CD14-positive monocyte (primary cell): ENCODE measurements at regions not wholly inside any gene's neighbourhood (a gene's known extent, or its start where the extent isn't known, plus 50 kb on each side); places are given as distances from the start of the nearest gene placed in this dataset.

Experiments
- DNase-seq, 3 donors: peaks; one replicate each; pipeline ENCODE4 v3.0.0-alpha.2; 2011 to 2022
- H2AFZ ChIP-seq: 2 replicates; pipeline ENCODE4 v1.6.0; 2012; ENCODE audit warnings: mild to moderate bottlenecking, low read depth, low read length, inconsistent platforms; ENCODE audit not compliant: insufficient read depth, poor library complexity, severe bottlenecking
- H3K27ac ChIP-seq, 2 donors: 1 replicate in 1 of 2; 2 replicates in 1 of 2; pipeline ENCODE4 v1.5.1; 2012 to 2013; ENCODE audit warnings: low read length in 2 of 2, control low read depth in 1 of 2, inconsistent platforms in 1 of 2, low read depth in 1 of 2, mild to moderate bottlenecking in 1 of 2
- H3K27me3 ChIP-seq, 2 donors: one replicate each; pipeline versions ENCODE4 v1.6.0 to v1.6.1; 2011 to 2013; ENCODE audit warnings: low read length in 2 of 2; ENCODE audit not compliant: control insufficient read depth in 2 of 2, insufficient read depth in 2 of 2
- H3K36me3 ChIP-seq, 2 donors: replicated peaks in 1 of 2; 1 replicate in 1 of 2; 2 replicates in 1 of 2; pipeline versions ENCODE4 v1.5.1 to v1.6.1; 2012 to 2013; ENCODE audit warnings: low read length in 2 of 2, control low read depth in 1 of 2, inconsistent platforms in 1 of 2, mild to moderate bottlenecking in 1 of 2; ENCODE audit not compliant: insufficient read depth in 2 of 2, control insufficient read depth in 1 of 2
- H3K4me1 ChIP-seq, 2 donors: 1 replicate in 1 of 2; 2 replicates in 1 of 2; pipeline versions ENCODE4 v1.5.1 to v1.6.1; 2012 to 2013; ENCODE audit warnings: low read length in 2 of 2, control low read depth in 1 of 2, inconsistent platforms in 1 of 2, mild to moderate bottlenecking in 1 of 2, moderate library complexity in 1 of 2; ENCODE audit not compliant: insufficient read depth in 2 of 2, control insufficient read depth in 1 of 2
- H3K4me2 ChIP-seq: replicated peaks from 2 replicates; pipeline ENCODE3; 2012; ENCODE audit warnings: low read length, moderate library complexity, mild to moderate bottlenecking; ENCODE audit not compliant: poor library complexity, severe bottlenecking; ENCODE audit errors: extremely low read depth
- H3K4me3 ChIP-seq, 3 experiments: fragments of 200-600 bp in 1 of 3; sonication (generic) in 1 of 3; replicated peaks in 1 of 3; 1 replicate in 2 of 3; 2 replicates in 1 of 3; pipeline ENCODE4 v1.5.1; 2011 to 2013; ENCODE audit warnings: low read length in 3 of 3, mild to moderate bottlenecking in 3 of 3, control low read depth in 2 of 3, low read depth in 2 of 3, inconsistent platforms in 1 of 3, moderate library complexity in 1 of 3
- H3K79me2 ChIP-seq: 2 replicates; pipeline ENCODE4 v1.6.0; 2012; ENCODE audit warnings: mild to moderate bottlenecking, control low read depth, inconsistent platforms, low read length, moderate library complexity; ENCODE audit not compliant: insufficient read depth
- H3K9ac ChIP-seq: 2 replicates; pipeline ENCODE4 v1.6.0; 2017; ENCODE audit warnings: low read length, mild to moderate bottlenecking; ENCODE audit not compliant: insufficient read depth, poor library complexity, severe bottlenecking
- H3K9me3 ChIP-seq, 2 donors: replicated peaks in 1 of 2; 1 replicate in 1 of 2; 2 replicates in 1 of 2; pipeline versions ENCODE4 v1.5.1 to v1.6.1; 2012 to 2013; ENCODE audit warnings: low read length in 2 of 2, control low read depth in 1 of 2; ENCODE audit not compliant: control insufficient read depth in 1 of 2, insufficient read depth in 1 of 2
- H4K20me1 ChIP-seq: 2 replicates; pipeline ENCODE4 v1.6.0; 2012; ENCODE audit warnings: mild to moderate bottlenecking, low read length, control low read depth, moderate library complexity; ENCODE audit not compliant: insufficient read depth
- H3K27ac Mint-ChIP-seq, 7 donors: one replicate each; pipeline ENCODE4 v1.8.0; 2020; ENCODE audit warnings: mild to moderate bottlenecking in 7 of 7, mixed read lengths in 7 of 7, moderate library complexity in 6 of 7, inconsistent platforms in 2 of 7
- H3K27me3 Mint-ChIP-seq, 3 donors: one replicate each; pipeline ENCODE4 v1.8.0; 2021 to 2022; ENCODE audit warnings: low read depth in 3 of 3, mild to moderate bottlenecking in 3 of 3, mixed read lengths in 3 of 3, moderate library complexity in 3 of 3, inconsistent platforms in 1 of 3
- H3K36me3 Mint-ChIP-seq, 2 donors: one replicate each; pipeline ENCODE4 v1.8.0; 2020; ENCODE audit warnings: mixed read lengths in 2 of 2, inconsistent platforms in 1 of 2, mild to moderate bottlenecking in 1 of 2
- H3K4me1 Mint-ChIP-seq: one replicate; pipeline ENCODE4 v1.8.0; 2020; ENCODE audit warnings: mild to moderate bottlenecking, mixed read lengths
- H3K4me3 Mint-ChIP-seq, 2 donors: one replicate each; pipeline ENCODE4 v1.8.0; 2020; ENCODE audit warnings: mild to moderate bottlenecking in 2 of 2, mixed read lengths in 2 of 2, moderate library complexity in 1 of 2
- H3K9me3 Mint-ChIP-seq, 7 donors: one replicate each; pipeline ENCODE4 v1.8.0; 2020 to 2022; ENCODE audit warnings: mixed read lengths in 7 of 7, mild to moderate bottlenecking in 6 of 7, moderate library complexity in 6 of 7, inconsistent platforms in 2 of 7
- CTCF ChIP-seq: fragments of 200-600 bp; IDR thresholded peaks from one replicate; pipeline ENCODE4 v1.8.0; 2022; ENCODE audit warnings: antibody characterized with exemption, mild to moderate bottlenecking
- WGBS: methylation state at CpG from one replicate; pipeline ENCODE4 v1.1.5; 2013; ENCODE audit warnings: missing lambda C conversion rate; ENCODE audit not compliant: insufficient coverage; 5-methylcytosine and 5-hydroxymethylcytosine counted together
- intact Hi-C, 2 donors: fragments of 100-400 bp; cut with micrococcal nuclease; formaldehyde crosslinking; loops; one replicate each; pipeline versions ENCODE4 v1.15.0 to v1.15.1; 2023

GRCh38 chr2:12552092-12552491 lies 164.6 kb upstream of the TRIB2 start:
- peak overlapping the region in 2 of 7 donors; percentile 18 to 77 for H3K27ac Mint-ChIP-seq
- Histone ChIP-seq H3K27me3 (no peaks in the 10 kb centered on the region), H3K4me2 (no peak overlapping the region), H4K20me1 (no peaks in the 10 kb centered on the region), H3K9me3 (no peaks in the 10 kb centered on the region), H3K4me3 (no peak overlapping the region), H3K36me3 (no peaks in the 10 kb centered on the region), H3K9ac (no peak overlapping the region), H3K79me2 (no peaks in the 10 kb centered on the region), H3K27ac (no peak overlapping the region), H2AFZ (no peak overlapping the region), H3K4me1 (peaks cover 6 to 26% of the 10 kb centered on the region in 2 donors)
- intact Hi-C loops, result no loop called here
- peaks cover 20% of the 10 kb centered on the region for H3K4me1 Mint-ChIP-seq
- TF ChIP-seq CTCF, result no peak
- H3K36me3 Mint-ChIP-seq, result no peaks in the 10 kb centered on the region
- WGBS, result 80% methylated on average over 5 of the region's 7 CpGs
- peak in 1 of 3 donors; percentile 16 for DNase-seq
- H3K27me3 Mint-ChIP-seq, result peaks cover 0 to 3% (median 3%) of the 10 kb centered on the region in 3 donors
- peaks cover 0 to 5% (median 0%) of the 10 kb centered on the region in 7 donors for H3K9me3 Mint-ChIP-seq
- no peak overlapping the region for H3K4me3 Mint-ChIP-seq

- Mint-ChIP-seq H3K27me3 (peaks cover 0 to 3% (median 0%) of the 10 kb centered on the region in 3 donors), H3K9me3 (peaks cover 0 to 2% (median 0%) of the 10 kb centered on the region in 7 donors), H3K4me3 (no peak overlapping the region), H3K27ac (peak overlapping the region in 1 of 7 donors; percentile 25), H3K36me3 (no peaks in the 10 kb centered on the region), H3K4me1 (peaks cover 20% of the 10 kb centered on the region)
- no peak for DNase-seq
- no peaks in the 10 kb centered on the region for H3K9me3 ChIP-seq
- H3K9ac ChIP-seq, result no peak overlapping the region
- H2AFZ ChIP-seq, result no peak overlapping the region
- intact Hi-C loops, result no loop called here
- H3K4me1 ChIP-seq, result peaks cover 6 to 26% of the 10 kb centered on the region in 2 donors
- H3K27me3 ChIP-seq, result no peaks in the 10 kb centered on the region
- H3K27ac ChIP-seq, result no peak overlapping the region
- over 99% methylated on average over 7 of the region's 12 CpGs for WGBS
- no peak for TF ChIP-seq CTCF
- no peaks in the 10 kb centered on the region for H4K20me1 ChIP-seq
- H3K4me2 ChIP-seq, result no peak overlapping the region
- no peaks in the 10 kb centered on the region for H3K79me2 ChIP-seq
- no peak overlapping the region for H3K4me3 ChIP-seq
- H3K36me3 ChIP-seq, result no peaks in the 10 kb centered on the region
These were observed 162.3 kb upstream of the TRIB2 start for GRCh38 chr2:12554224-12555011.
